Neuronal stem cell (in vitro differentiated cells): ENCODE measurements at regions not wholly inside any gene's neighbourhood (a gene's known extent, or its start where the extent isn't known, plus 50 kb on each side); places are given as distances from the start of the nearest gene placed in this dataset.
A peak's percentile ranks its signal among the peaks of the same experiment; 100 is the strongest.

Experiments used
- DNase-seq: peaks from one replicate; pipeline ENCODE4 v3.0.0-alpha.2; 2013; ENCODE audit warnings: low spot score
- H2AFZ ChIP-seq: one replicate; pipeline ENCODE4 v1.6.1; 2013; ENCODE audit warnings: mild to moderate bottlenecking, low read length, inconsistent platforms
- H2AK5ac ChIP-seq: 2 replicates; pipeline ENCODE4 v1.6.1; 2013; ENCODE audit warnings: low read depth, mild to moderate bottlenecking, inconsistent platforms, low read length, moderate library complexity, mixed read lengths
- H2BK120ac ChIP-seq: 2 replicates; pipeline ENCODE4 v1.6.1; 2013; ENCODE audit warnings: low read depth, mild to moderate bottlenecking, inconsistent platforms, low read length, moderate library complexity, mixed read lengths
- H2BK12ac ChIP-seq: one replicate; pipeline ENCODE4 v1.6.1; 2013; ENCODE audit warnings: low read length, inconsistent platforms
- H2BK15ac ChIP-seq: 2 replicates; pipeline ENCODE4 v1.6.1; 2013; ENCODE audit warnings: mild to moderate bottlenecking, low read length, inconsistent platforms, mixed read lengths
- H2BK5ac ChIP-seq: one replicate; pipeline ENCODE4 v1.6.1; 2013; ENCODE audit warnings: inconsistent platforms, mild to moderate bottlenecking, low read length, moderate library complexity
- H3K14ac ChIP-seq: one replicate; pipeline ENCODE4 v1.6.1; 2013; ENCODE audit warnings: low read length, inconsistent platforms
- H3K18ac ChIP-seq: 2 replicates; pipeline ENCODE4 v1.6.1; 2013; ENCODE audit warnings: low read length, inconsistent platforms
- H3K23ac ChIP-seq: 2 replicates; pipeline ENCODE4 v1.6.1; 2013; ENCODE audit warnings: low read depth, mild to moderate bottlenecking, mixed read lengths, low read length, inconsistent platforms; ENCODE audit not compliant: poor library complexity
- H3K27ac ChIP-seq: replicated peaks from 3 replicates; pipeline ENCODE4 v1.5.1; 2013; ENCODE audit warnings: low read length, inconsistent platforms
- H3K27me3 ChIP-seq, 3 experiments: 2 replicates each; pipeline ENCODE4 v1.6.1; 2013; ENCODE audit warnings: low read length in 3 of 3, mild to moderate bottlenecking in 2 of 3, inconsistent platforms in 1 of 3, low read depth in 1 of 3, mixed read lengths in 1 of 3, moderate library complexity in 1 of 3; ENCODE audit not compliant: control insufficient read depth in 3 of 3, insufficient read depth in 3 of 3
- H3K36me3 ChIP-seq, 2 donors: replicated peaks in 1 of 2; 2 replicates each; pipeline ENCODE4 v1.6.1; 2013; ENCODE audit warnings: low read length in 2 of 2; ENCODE audit not compliant: control insufficient read depth in 2 of 2, insufficient read depth in 2 of 2
- H3K4ac ChIP-seq: 2 replicates; pipeline ENCODE4 v1.6.1; 2013; ENCODE audit warnings: inconsistent platforms, mild to moderate bottlenecking, low read length, moderate library complexity
- H3K4me1 ChIP-seq, 2 donors: 1 replicate in 1 of 2; 2 replicates in 1 of 2; pipeline ENCODE4 v1.6.1; 2013; ENCODE audit warnings: low read length in 2 of 2, low read depth in 1 of 2; ENCODE audit not compliant: control insufficient read depth in 2 of 2, insufficient read depth in 1 of 2
- H3K4me2 ChIP-seq: one replicate; pipeline ENCODE4 v1.6.1; 2013; ENCODE audit warnings: mild to moderate bottlenecking, low read length, inconsistent platforms; ENCODE audit not compliant: insufficient read depth, poor library complexity, severe bottlenecking
- H3K4me3 ChIP-seq, 2 donors: 2 replicates each; pipeline ENCODE4 v1.5.1; 2013; ENCODE audit warnings: low read length in 2 of 2, mild to moderate bottlenecking in 2 of 2, inconsistent platforms in 1 of 2, moderate library complexity in 1 of 2
- H3K79me1 ChIP-seq: one replicate; pipeline ENCODE4 v1.6.1; 2013; ENCODE audit warnings: low read depth, mild to moderate bottlenecking, inconsistent platforms, low read length, moderate library complexity
- H3K9ac ChIP-seq: one replicate; pipeline ENCODE4 v1.6.1; 2013; ENCODE audit warnings: mild to moderate bottlenecking, low read depth, low read length, inconsistent platforms; ENCODE audit not compliant: poor library complexity
- H3K9me3 ChIP-seq, 2 donors: replicated peaks in 1 of 2; 2 replicates each; pipeline versions ENCODE3 to v1.6.1; 2013; ENCODE audit warnings: low read length in 2 of 2, mild to moderate bottlenecking in 2 of 2, inconsistent platforms in 1 of 2, low read depth in 1 of 2, mixed read lengths in 1 of 2, moderate library complexity in 1 of 2; ENCODE audit not compliant: control insufficient read depth in 2 of 2, insufficient read depth in 1 of 2
- H4K8ac ChIP-seq: one replicate; pipeline ENCODE4 v1.6.1; 2013; ENCODE audit warnings: low read depth, mild to moderate bottlenecking, inconsistent platforms, low read length, moderate library complexity
- H4K91ac ChIP-seq: one replicate; pipeline ENCODE4 v1.6.1; 2013; ENCODE audit warnings: low read length, low read depth, mild to moderate bottlenecking, inconsistent platforms; ENCODE audit not compliant: poor library complexity
- WGBS, 2 donors: extraction: QIAGEN DNeasy Blood & Tissue Kit; methylation state at CpG; one replicate each; pipeline ENCODE4 v1.1.7; 2013; ENCODE audit warnings: missing lambda C conversion rate in 2 of 2, mixed read lengths in 1 of 2; ENCODE audit not compliant: insufficient read length in 2 of 2, insufficient replicate concordance in 1 of 2; ENCODE audit errors: extremely low coverage in 2 of 2; 5-methylcytosine and 5-hydroxymethylcytosine counted together

GRCh38 chr6:938916-939315, 246.0 kb upstream of the EXOC2 start:
- no peak overlapping the region for H2BK15ac ChIP-seq
- H3K18ac ChIP-seq, result no peak overlapping the region
- DNase-seq, result no peak
- H3K9ac ChIP-seq, result no peak overlapping the region
- no peak overlapping the region for H2BK5ac ChIP-seq
- H3K36me3 ChIP-seq, result no peaks in the 10 kb centered on the region
- H2AFZ ChIP-seq, result no peak overlapping the region
- no peak overlapping the region for H4K8ac ChIP-seq
- no peak overlapping the region for H4K91ac ChIP-seq
- no peak overlapping the region for H3K4me2 ChIP-seq
- peaks cover 0 to 12% (median 0%) of the 10 kb centered on the region in 3 experiments for H3K27me3 ChIP-seq
- no peaks in the 10 kb centered on the region for H3K9me3 ChIP-seq
- H2BK120ac ChIP-seq, result no peak overlapping the region
- H3K23ac ChIP-seq, result peak overlapping the region; percentile 39
- no peak overlapping the region for H3K4ac ChIP-seq
- no peak overlapping the region for H3K27ac ChIP-seq
- no peak overlapping the region for H2AK5ac ChIP-seq
- H3K4me3 ChIP-seq, result no peak overlapping the region
- no CpG with 5 or more reads among the region's 7 CpGs for WGBS, 2 donors
- no peaks in the 10 kb centered on the region for H3K79me1 ChIP-seq
- H3K4me1 ChIP-seq, result no peaks in the 10 kb centered on the region
- H3K14ac ChIP-seq, result no peak overlapping the region
- no peak overlapping the region for H2BK12ac ChIP-seq

- no peak overlapping the region for H3K4ac ChIP-seq
- H2AFZ ChIP-seq, result no peak overlapping the region
- H2BK15ac ChIP-seq, result no peak overlapping the region
- no peak for DNase-seq
- H3K79me1 ChIP-seq, result no peaks in the 10 kb centered on the region
- H2BK120ac ChIP-seq, result no peak overlapping the region
- no peak overlapping the region for H4K8ac ChIP-seq
- WGBS, 2 donors, result no CpG with 5 or more reads among the region's 16 CpGs
- H2BK12ac ChIP-seq, result no peak overlapping the region
- no peak overlapping the region for H2AK5ac ChIP-seq
- H3K36me3 ChIP-seq, result no peaks in the 10 kb centered on the region
- H3K18ac ChIP-seq, result peak overlapping the region; percentile 27
- H4K91ac ChIP-seq, result peak overlapping the region; percentile 2
- H2BK5ac ChIP-seq, result no peak overlapping the region
- H3K9ac ChIP-seq, result no peak overlapping the region
- H3K4me2 ChIP-seq, result no peak overlapping the region
- no peaks in the 10 kb centered on the region for H3K9me3 ChIP-seq
- H3K4me1 ChIP-seq, result no peaks in the 10 kb centered on the region
- peak overlapping the region; percentile 39 for H3K23ac ChIP-seq
- no peak overlapping the region for H3K27ac ChIP-seq
- H3K4me3 ChIP-seq, result no peak overlapping the region
- peak overlapping the region; percentile 64 for H3K14ac ChIP-seq
- H3K27me3 ChIP-seq, result peaks cover 0 to 12% (median 0%) of the 10 kb centered on the region in 3 experiments
Observed at GRCh38 chr6:938271-938905, 245.4 kb upstream of the EXOC2 start.

DNA sequence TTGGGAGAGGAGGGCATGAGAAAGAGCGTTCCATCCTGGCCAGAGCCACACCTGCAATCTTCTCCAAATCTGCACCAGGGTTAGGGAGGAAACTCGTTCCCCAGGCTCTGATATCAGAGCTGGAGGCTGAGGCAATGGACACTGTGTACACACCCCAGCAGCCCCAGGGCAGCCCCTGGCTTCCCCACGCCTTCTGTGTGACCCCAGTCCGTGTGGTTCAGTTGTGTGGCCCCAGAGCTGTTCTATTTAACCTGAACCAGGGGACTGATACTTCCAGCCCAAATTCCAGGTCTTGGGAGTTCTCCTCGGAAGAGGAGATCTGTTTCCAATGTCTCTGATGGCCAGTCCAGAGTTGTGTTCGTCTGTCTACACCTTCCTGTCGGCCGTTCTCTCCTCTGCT, 242.6 kb upstream of the EXOC2 start:
- Histone ChIP-seq H3K9ac (no peak overlapping the region), H3K27ac (no peak overlapping the region), H3K36me3 (no peaks in the 10 kb centered on the region), H2BK5ac (no peak overlapping the region), H2AK5ac (no peak overlapping the region), H2BK120ac (no peak overlapping the region), H3K27me3 (peaks cover 0 to 12% (median 0%) of the 10 kb centered on the region in 3 experiments), H3K4me2 (no peak overlapping the region), H3K14ac (no peak overlapping the region), H2AFZ (no peak overlapping the region), H3K9me3 (no peaks in the 10 kb centered on the region), H3K18ac (no peak overlapping the region), H4K8ac (no peak overlapping the region), H3K4ac (no peak overlapping the region), H4K91ac (no peak overlapping the region), H3K4me1 (no peaks in the 10 kb centered on the region), H2BK12ac (no peak overlapping the region), H3K23ac (no peak overlapping the region), H3K79me1 (no peaks in the 10 kb centered on the region), H3K4me3 (no peak overlapping the region), H2BK15ac (no peak overlapping the region)
- no peak for DNase-seq
- WGBS, 2 donors, result no CpG with 5 or more reads among the region's 8 CpGs

- WGBS, 2 donors, result no CpG with 5 or more reads among the region's 3 CpGs
- no peak for DNase-seq
- no peak overlapping the region for H3K4ac ChIP-seq
- H4K8ac ChIP-seq, result no peak overlapping the region
- no peak overlapping the region for H3K4me3 ChIP-seq
- H3K18ac ChIP-seq, result no peak overlapping the region
- no peak overlapping the region for H2BK5ac ChIP-seq
- no peak overlapping the region for H3K27ac ChIP-seq
- no peak overlapping the region for H3K14ac ChIP-seq
- H2BK120ac ChIP-seq, result no peak overlapping the region
- no peak overlapping the region for H4K91ac ChIP-seq
- no peak overlapping the region for H2BK12ac ChIP-seq
- H3K4me1 ChIP-seq, result no peaks in the 10 kb centered on the region
- no peak overlapping the region for H2AK5ac ChIP-seq
- H3K36me3 ChIP-seq, result no peaks in the 10 kb centered on the region
- H3K79me1 ChIP-seq, result no peaks in the 10 kb centered on the region
- H3K23ac ChIP-seq, result no peak overlapping the region
- H2AFZ ChIP-seq, result no peak overlapping the region
- no peaks in the 10 kb centered on the region for H3K9me3 ChIP-seq
- H3K4me2 ChIP-seq, result no peak overlapping the region
- H3K27me3 ChIP-seq, result peaks cover 0 to 12% (median 0%) of the 10 kb centered on the region in 3 experiments
- H2BK15ac ChIP-seq, result no peak overlapping the region
- H3K9ac ChIP-seq, result no peak overlapping the region
Observed at GRCh38 chr6:934686-935085, 241.7 kb upstream of the EXOC2 start.
